NB4 (cell line): ENCODE measurements at regions not wholly inside any gene's neighbourhood (a gene's known extent, or its start where the extent isn't known, plus 50 kb on each side); places are given as distances from the start of the nearest gene placed in this dataset.

Source experiments
- DNase-seq: peaks from one replicate; pipeline ENCODE4 v3.0.0; 2010; ENCODE audit warnings: low read depth
- H3K4me3 ChIP-seq: one replicate; pipeline ENCODE4 v1.5.1; 2011; ENCODE audit warnings: mild to moderate bottlenecking, low read depth, low read length, moderate library complexity
- MYC ChIP-seq: IDR thresholded peaks from 2 replicates; pipeline ENCODE4 v1.6.1; 2011; ENCODE audit warnings: low read depth, low read length
- POLR2A ChIP-seq: IDR thresholded peaks from 2 replicates; pipeline ENCODE4 v1.6.1; 2011; ENCODE audit warnings: mild to moderate bottlenecking; ENCODE audit not compliant: insufficient read length; ENCODE audit errors: extremely low read depth
- TF ChIP-seq, protein P1 (sequence below): IDR thresholded peaks from 2 replicates; pipeline ENCODE4 v1.6.1; 2011; ENCODE audit warnings: low read depth, low read length
- TF ChIP-seq, protein P2 (sequence below): IDR thresholded peaks from one replicate; pipeline ENCODE4 v1.5.1; 2012; ENCODE audit warnings: low read depth, low read length

DNA sequence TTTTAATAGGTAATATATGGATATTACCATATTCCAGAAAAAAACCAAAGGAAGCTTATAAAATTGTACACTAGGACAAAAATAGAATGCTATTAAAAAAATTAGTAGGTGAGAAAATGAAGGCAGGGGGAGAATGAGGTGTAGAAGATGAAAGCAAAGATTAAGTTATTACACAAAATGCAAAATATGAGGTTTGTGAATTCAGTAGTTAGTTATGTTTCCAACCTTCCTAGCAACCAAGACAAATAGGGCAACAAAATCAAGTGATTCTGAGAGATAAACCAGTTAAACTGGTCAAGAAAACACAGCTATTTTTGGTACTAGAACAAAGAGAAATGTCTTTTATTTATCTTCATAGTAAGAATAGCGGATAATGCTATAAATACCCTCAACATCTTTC lies 300.0 kb upstream of the RASGEF1B start:
- TF ChIP-seq, protein P1, sequence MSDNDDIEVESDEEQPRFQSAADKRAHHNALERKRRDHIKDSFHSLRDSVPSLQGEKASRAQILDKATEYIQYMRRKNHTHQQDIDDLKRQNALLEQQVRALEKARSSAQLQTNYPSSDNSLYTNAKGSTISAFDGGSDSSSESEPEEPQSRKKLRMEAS: no peak
- TF ChIP-seq MYC (no peak), POLR2A (no peak)
- TF ChIP-seq, protein P2, sequence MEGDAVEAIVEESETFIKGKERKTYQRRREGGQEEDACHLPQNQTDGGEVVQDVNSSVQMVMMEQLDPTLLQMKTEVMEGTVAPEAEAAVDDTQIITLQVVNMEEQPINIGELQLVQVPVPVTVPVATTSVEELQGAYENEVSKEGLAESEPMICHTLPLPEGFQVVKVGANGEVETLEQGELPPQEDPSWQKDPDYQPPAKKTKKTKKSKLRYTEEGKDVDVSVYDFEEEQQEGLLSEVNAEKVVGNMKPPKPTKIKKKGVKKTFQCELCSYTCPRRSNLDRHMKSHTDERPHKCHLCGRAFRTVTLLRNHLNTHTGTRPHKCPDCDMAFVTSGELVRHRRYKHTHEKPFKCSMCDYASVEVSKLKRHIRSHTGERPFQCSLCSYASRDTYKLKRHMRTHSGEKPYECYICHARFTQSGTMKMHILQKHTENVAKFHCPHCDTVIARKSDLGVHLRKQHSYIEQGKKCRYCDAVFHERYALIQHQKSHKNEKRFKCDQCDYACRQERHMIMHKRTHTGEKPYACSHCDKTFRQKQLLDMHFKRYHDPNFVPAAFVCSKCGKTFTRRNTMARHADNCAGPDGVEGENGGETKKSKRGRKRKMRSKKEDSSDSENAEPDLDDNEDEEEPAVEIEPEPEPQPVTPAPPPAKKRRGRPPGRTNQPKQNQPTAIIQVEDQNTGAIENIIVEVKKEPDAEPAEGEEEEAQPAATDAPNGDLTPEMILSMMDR: no peak

DNA sequence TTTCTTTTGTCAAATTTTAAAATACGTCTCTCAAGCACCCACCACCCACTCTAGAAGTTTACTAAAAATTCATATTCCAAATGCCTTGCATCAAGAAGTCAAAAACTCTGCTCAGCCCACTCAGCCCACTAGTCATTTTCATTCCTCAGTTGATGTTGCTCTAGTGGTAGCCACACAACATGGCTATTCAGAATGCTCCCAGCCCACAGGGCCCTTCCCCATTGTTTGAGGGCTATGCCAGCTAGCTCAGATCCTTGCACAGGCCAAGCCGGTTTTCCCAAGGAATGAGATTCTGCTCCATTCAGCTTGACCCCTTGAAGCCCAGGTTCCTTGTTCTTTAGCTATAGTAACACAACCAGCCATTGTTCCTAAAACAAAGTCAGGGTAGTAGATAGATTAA lies 297.5 kb upstream of the RASGEF1B start:
- no peak for DNase-seq
- H3K4me3 ChIP-seq: no peak overlapping the region
- TF ChIP-seq MYC (no peak), POLR2A (no peak)
- TF ChIP-seq, protein P1: no peak

More for the DNA sequence above, 300.0 kb upstream of the RASGEF1B start:
- no peak for DNase-seq
- no peak overlapping the region for H3K4me3 ChIP-seq

DNA sequence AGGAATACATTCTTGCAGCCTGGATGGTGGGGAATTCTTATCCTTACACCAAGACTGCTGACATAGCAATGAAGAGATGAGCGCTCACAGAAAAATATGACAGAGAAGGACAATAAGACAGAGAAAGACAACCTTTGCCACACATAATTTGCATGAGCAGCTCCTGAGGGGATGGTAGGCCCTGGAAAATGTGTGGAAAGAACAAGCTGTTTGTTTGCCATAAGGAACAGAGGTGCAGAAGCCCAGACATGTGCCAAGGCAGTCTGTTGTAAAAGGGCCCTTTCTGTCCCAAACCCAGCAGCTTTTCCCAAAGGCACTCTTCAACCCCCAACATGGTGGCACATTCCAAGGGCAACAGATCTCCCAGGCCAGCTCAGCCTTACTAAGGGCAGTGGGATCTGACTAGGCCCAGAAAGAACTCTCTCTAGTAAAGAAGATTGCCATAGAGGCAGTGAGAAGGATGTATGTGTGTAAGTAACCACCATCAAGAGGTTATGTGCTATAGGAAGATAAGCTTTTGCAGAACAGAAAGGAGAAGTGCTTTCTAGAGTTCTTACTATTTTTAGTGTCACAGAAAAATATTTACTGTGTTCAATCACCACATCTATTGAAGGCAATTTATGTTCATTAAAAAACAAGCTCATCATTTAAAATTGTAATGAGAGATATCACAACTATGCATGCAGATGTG lies 287.0 kb upstream of the RASGEF1B start:
- no peak for TF ChIP-seq MYC
- no peak for DNase-seq
- no peak overlapping the region for H3K4me3 ChIP-seq

DNA sequence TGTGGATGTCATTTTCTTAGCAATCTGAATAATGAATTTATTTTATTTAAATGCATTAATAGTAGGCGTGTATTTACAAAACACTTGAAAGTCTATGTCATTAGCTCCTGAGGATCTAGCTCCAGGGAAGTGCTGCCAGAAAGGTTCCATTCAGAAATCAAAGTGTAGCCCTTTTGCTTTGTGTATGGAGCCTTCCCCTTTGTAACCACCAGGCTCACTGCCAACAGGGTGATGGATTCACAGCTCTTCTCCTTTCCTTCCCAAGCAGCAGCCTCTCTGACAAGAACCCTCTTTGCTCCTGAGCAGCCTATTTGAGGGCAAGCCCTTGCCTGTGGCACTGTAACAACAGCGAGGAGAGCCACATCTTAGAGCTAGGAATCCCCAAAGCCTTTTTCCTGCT lies 286.0 kb upstream of the RASGEF1B start:
- TF ChIP-seq, protein P1: no peak
- TF ChIP-seq POLR2A: no peak
- no peak for TF ChIP-seq MYC
- TF ChIP-seq, protein P2: no peak
- no peak for DNase-seq
- H3K4me3 ChIP-seq: no peak overlapping the region

DNA sequence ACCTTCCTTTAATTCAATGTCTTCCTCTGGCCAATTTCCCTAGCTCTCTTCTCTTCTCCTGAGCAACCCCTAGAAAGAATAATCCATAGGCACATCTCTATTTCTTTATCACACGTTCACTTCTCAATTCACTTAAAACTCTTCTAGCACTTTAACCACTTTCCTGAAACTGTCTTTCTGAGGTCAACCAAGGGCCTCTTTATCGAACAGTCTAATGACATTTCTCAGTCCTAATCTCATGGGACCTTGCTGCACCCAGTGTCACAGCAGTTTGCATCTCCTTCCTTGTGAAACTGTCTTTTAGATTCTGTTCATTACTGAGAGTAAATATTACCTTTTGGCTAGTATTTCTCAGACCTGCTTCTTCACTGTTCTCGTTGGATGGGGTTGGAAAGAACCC lies 285.3 kb upstream of the RASGEF1B start:
- TF ChIP-seq MYC: no peak
- no peak for TF ChIP-seq POLR2A
- TF ChIP-seq, protein P2: no peak
- TF ChIP-seq, protein P1: no peak
- no peak for DNase-seq
- no peak overlapping the region for H3K4me3 ChIP-seq

DNA sequence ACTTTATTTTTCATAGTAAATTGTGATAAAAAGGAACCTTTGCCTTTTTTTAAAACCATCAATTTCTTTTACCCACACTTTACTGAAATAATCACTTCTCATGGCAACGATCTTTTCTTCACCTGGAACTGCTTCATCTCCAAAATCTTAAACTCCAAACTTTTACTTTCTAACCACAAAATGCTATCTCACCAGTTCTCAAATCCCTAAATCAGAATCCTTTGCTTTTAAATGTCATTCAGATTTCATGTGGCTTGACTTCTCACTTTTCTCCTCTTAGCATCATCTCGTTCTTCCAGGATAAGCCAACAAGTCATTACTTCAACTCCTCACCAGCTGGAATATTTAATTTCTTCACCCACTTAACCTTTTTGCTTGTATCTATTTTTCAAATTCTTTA lies 284.3 kb upstream of the RASGEF1B start:
- TF ChIP-seq MYC (no peak), POLR2A (no peak)
- TF ChIP-seq, protein P1: no peak
- TF ChIP-seq, protein P2: no peak
- no peak overlapping the region for H3K4me3 ChIP-seq
- no peak for DNase-seq
